GM19023 (cell line): ENCODE measurements at regions not wholly inside any gene's neighbourhood (a gene's known extent, or its start where the extent isn't known, plus 50 kb on each side); places are given as distances from the start of the nearest gene placed in this dataset.
"Not testable (repeated sequence)": the region's sequence is repeated elsewhere in the genome, so short reads cannot be mapped to it uniquely, and the experiment has no call there.

Experiments
- ATAC-seq: cut with Tn5 transposase; IDR thresholded peaks from one replicate; pipeline ENCODE4 v1.9.1; 2021; ENCODE audit warnings: mild to moderate bottlenecking, moderate library complexity; ENCODE audit not compliant: unreplicated experiment

GRCh38 chr6:27854421-27854820, 57.8 kb downstream of the OR2B2 start:
- ATAC-seq = no peak

GRCh38 chr6:27851440-27851839, 60.8 kb downstream of the OR2B2 start:
- no peak for ATAC-seq

DNA sequence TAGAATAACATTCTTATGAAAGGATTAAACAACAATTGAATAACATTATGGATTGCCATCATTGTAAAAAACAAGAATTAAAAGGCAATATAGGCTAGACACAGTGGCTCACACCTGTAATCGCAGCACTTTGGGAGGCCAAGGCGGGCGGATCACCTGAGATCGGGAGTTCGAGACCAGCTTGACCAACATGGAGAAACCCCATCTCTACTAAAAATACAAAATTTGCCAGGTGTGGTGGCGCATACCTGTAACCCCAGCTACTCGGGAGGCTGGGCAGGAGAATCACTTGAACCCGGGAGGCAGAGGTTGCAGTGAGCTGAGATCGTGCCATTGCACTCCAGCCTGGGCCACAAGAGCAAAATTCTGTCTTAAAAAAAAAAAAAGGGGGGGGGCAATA, 63.2 kb downstream of the OR2B2 start:
- not testable (repeated sequence) for ATAC-seq

GRCh38 chr6:27847706-27848105, 64.5 kb downstream of the OR2B2 start:
- ATAC-seq = no peak

DNA sequence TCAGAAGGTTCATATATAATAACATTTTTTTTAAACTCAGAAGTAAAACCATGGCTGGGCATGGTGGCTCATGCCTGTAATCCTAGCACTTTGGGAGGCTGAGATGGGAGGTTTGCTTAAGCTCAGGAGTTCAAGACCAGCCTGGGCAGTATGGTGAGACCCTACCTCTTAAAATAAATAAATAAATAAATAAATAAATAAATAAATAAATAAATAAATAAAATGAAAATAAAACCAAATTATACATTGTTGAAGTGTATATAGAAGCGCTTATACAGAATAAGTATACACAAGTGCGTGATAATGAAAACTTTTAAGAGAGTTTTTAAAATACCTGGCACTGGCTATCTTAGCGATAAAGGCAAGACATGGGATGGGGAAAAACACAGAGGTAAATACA, 71.6 kb downstream of the OR2B2 start:
- no peak for ATAC-seq

DNA sequence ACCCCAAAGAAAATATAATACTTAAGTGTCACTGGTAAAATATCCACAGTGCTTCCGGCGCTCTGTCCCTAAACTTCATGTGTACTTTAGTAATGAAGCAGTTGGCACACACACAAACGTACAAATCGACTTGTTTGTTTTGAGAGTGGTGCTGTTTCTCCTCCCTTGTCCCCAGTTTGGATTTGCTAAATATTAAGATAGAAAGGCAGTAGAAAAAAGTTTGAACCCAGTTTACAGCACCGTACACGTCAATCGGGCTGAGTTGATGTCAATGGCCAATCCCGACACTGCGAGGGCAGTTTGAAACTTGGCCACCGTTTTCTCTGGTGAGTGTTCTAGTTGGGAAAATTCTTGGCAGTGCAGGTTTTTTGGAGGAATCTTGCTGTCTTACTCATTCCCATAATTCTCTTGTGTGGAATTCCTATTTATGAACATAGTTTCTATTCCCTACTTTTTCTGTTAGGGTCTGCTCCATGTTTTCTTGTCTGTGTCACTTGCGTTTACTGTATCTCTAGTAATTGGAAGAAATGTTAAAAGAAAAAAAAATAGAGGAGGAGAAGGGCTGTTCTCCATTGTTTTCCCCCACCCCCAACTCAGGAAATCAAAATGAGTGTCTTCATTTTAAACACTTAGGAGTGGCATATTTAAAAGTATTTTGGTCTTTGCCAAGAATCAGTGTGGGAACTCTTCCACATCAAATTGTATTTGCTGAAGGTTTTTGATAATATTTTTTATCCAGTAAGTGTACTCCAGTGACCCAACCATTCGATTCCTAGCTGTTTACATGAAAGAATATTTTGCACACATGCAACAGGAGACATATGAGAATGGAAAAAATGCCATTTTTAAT, 72.3 kb downstream of the OR2B2 start:
- no peak for ATAC-seq

GRCh38 chr6:27838945-27839625, 73.1 kb downstream of the OR2B2 start:
- ATAC-seq = peak; percentile 10

GRCh38 chr6:27838058-27838944, 73.9 kb downstream of the OR2B2 start:
- ATAC-seq = peak; percentile 77

GRCh38 chr6:27837625-27838057, 74.6 kb downstream of the OR2B2 start:
- ATAC-seq = no peak

DNA sequence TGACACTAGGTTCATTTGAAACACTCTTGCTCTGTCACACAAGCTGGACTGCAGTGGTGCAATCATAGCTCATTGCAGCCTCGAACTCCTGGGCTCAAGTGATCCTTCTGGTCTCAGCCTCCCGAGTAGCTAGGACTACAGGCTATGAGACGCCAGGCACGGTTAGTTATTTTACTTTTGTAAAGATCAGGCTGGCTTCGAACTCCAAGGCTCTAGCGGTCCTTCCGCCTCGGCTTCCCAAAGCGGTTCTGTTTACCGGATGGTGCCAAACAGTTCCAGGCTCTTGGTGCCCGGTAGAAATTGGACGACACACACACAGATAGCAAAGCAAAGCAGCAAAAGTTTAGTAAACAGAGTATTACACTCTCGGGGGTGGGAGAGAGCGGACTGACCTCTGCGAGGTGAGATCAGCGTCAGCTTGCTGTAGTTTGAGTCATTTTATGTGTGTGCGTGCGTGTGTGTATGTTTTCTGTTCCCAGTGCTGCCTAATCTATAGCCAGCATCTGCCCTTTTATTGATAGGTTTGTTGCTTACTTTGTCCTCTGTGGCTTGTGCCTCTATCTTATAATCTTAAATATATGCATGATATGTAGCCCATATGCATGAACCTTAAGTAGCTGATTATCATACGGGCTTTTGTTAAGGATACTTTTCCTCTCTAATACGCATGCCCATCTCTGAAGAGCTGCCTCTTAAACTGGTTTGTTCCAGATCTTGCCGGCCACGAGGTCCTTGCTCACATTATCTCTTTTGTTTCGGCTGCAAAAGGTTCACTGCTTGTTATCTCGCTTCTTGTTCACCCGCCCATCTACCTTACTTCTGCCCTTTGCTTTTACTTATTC, 75.2 kb downstream of the OR2B2 start:
- ATAC-seq = peak; percentile 30

GRCh38 chr6:27836141-27836782, 75.9 kb downstream of the OR2B2 start:
- ATAC-seq = no peak

DNA sequence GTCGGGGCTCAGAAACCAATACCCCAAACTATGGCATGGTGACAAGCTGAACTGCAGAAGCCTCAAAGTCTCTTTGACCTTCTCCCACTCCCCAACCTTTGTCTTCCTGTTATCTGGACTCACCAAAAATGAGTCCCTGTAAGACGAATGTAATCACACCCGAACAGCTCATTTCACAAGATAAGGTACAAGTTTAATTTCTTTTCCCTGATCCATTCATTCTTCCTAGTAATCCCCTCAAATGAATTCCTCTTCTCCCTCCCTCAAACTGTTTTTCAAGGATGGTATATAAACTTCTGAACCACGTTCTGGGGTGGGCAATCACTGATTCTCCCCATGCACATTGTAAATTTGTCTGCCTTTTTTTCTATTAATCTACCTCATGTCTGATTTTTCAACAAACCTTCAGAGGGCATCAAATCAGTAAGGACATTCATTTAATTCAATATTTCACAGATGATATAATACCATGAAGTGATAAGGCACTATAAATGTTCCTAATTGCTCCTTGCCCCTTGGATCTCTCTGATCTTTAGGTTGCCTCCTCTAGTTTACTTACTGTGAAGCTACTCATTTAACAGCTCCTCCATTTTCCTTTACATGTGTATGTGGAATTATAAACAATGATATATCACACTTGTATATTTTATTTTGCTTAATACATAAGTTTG, 77.2 kb downstream of the OR2B2 start:
- no peak for ATAC-seq

DNA sequence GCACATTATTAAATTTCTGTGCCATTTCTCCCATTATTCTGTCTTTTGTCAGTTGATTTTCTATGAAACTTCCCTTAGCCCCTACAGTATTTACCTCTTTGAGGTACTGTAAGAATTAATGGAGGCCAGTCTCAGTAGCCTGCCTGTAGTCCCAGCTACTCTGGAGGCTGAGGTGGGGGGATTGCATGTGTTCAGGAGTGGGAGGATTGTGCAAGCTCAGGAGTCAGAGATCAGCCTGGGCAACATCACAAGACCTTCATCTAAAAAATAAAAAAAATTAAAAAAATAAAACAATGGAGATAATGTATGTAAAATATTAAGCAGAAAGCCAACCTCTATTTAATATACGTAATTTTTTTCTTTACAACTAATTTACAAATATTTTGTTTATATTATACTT, 77.8 kb downstream of the OR2B2 start:
- no peak for ATAC-seq

DNA sequence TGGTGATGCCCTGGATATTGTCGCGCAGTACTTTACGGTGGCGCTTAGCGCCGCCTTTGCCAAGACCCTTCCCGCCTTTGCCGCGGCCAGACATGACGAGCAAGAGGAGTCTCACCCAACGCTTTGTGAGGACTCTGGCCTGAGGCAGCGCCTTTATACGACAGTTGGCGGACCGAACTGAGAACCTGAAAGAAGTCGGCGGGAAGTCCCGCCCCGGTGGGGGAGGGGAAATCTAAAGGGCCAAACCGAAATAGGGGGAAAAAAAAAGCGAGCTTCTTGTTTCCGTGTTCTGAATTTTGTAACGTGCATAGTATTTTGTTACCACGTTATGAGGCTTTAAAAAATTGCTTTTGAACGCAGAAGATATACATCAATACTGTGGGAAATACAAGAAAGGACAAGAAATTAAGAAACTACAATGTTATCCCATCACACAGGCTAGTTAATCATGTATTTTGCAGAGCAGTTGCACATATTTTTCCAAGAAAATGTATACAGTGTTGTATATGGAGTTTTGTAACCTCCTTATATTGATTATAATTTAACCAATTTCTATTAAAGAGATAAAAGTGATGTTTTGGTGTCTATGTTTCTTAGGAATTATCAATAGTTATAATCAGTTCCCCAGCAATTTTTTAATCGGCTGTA, 80.6 kb downstream of the OR2B2 start:
- peak; percentile 82 for ATAC-seq

- ATAC-seq = peak; percentile 80
Measured at GRCh38 chr6:27830600-27831433, 81.4 kb downstream of the OR2B2 start.

- ATAC-seq = no peak
Measured at GRCh38 chr6:27830212-27830599, 82.0 kb downstream of the OR2B2 start.

DNA sequence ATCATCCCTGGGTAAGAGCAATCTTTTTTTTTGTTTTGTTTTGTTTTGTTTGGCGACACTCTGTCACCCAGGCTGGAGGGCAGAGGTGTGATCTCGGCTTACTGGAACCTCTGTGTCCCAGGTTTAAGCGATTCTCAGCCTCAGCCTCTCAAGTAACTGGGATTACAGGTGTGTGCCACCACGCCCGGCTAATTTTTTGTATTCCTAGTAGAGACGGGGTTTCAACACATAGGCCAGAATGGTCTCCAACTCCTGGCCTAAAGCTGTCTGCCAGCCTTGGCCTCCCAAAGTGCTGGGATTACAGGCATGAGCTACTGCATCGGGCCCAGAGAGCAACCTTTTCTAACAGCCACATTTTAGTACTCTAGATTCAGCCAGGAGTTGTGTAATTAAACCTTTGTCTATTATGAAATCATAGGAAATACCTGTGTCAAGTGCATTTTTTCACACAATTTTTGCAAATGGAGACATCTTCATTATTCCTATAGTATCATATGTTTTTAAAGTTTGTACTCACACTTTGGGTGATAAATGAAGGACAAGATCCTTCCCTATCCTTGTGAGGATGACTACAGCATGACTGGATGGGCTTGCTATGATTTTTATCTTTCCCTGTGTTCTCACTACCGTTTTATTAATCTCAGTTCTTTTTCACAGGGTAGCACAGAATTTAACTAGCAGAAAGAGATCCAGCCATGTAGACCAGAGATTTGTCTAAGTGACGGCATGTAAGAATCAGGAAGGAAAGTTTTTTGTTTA, 82.6 kb downstream of the OR2B2 start:
- ATAC-seq = no peak
